Mesodermal cell (in vitro differentiated cells): ENCODE measurements at regions not wholly inside any gene's neighbourhood (a gene's known extent, or its start where the extent isn't known, plus 50 kb on each side); places are given as distances from the start of the nearest gene placed in this dataset.

Experiments used
- H3K27ac ChIP-seq: 2 replicates; pipeline ENCODE4 v1.7.0; 2013; ENCODE audit warnings: mild to moderate bottlenecking, low read depth, low read length, moderate library complexity; ENCODE audit not compliant: severe bottlenecking
- H3K36me3 ChIP-seq: 2 replicates; pipeline ENCODE4 v1.7.1; 2013; ENCODE audit warnings: mild to moderate bottlenecking, low read length, moderate library complexity; ENCODE audit not compliant: control insufficient read depth, insufficient read depth
- H3K4me1 ChIP-seq: one replicate; pipeline ENCODE4 v1.7.1; 2013; ENCODE audit warnings: mild to moderate bottlenecking, low read length; ENCODE audit not compliant: insufficient read depth, control insufficient read depth, poor library complexity, severe bottlenecking
- H3K4me3 ChIP-seq: 2 replicates; pipeline ENCODE4 v1.7.0; 2013; ENCODE audit warnings: low read length, control low read depth, mild to moderate bottlenecking; ENCODE audit not compliant: insufficient read depth, poor library complexity, severe bottlenecking; ENCODE audit errors: extremely low read depth
- H3K9me3 ChIP-seq: 2 replicates; pipeline ENCODE4 v1.7.1; 2013; ENCODE audit warnings: mild to moderate bottlenecking, low read length, moderate library complexity; ENCODE audit not compliant: control insufficient read depth
- WGBS, 2 experiments: methylation state at CpG; one replicate each; pipeline ENCODE4 v1.1.5; 2013; ENCODE audit warnings: missing lambda C conversion rate in 2 of 2; ENCODE audit not compliant: insufficient coverage in 2 of 2; 5-methylcytosine and 5-hydroxymethylcytosine counted together

GRCh38 chr2:196551014-196551413, 88.5 kb upstream of the CCDC150 start:
- H3K4me1 ChIP-seq: no peaks in the 10 kb centered on the region
- H3K4me3 ChIP-seq: no peak overlapping the region
- no peak overlapping the region for H3K27ac ChIP-seq
- no peaks in the 10 kb centered on the region for H3K9me3 ChIP-seq
- no peaks in the 10 kb centered on the region for H3K36me3 ChIP-seq

GRCh38 chr2:196555161-196555560, 84.4 kb upstream of the CCDC150 start:
- WGBS, 2 experiments: 100% methylated on average over 1 of the region's 3 CpGs; no CpG with 5 or more reads in 1 of the 2 experiments
- Histone ChIP-seq H3K27ac (no peak overlapping the region), H3K36me3 (no peaks in the 10 kb centered on the region), H3K4me3 (no peak overlapping the region), H3K4me1 (no peaks in the 10 kb centered on the region), H3K9me3 (no peaks in the 10 kb centered on the region)

- Histone ChIP-seq H3K4me1 (no peaks in the 10 kb centered on the region), H3K9me3 (no peaks in the 10 kb centered on the region), H3K36me3 (no peaks in the 10 kb centered on the region), H3K27ac (no peak overlapping the region), H3K4me3 (no peak overlapping the region)
- 93% methylated on average over 1 of the region's 1 CpG; no CpG with 5 or more reads in 1 of the 2 experiments for WGBS, 2 experiments
Observed at GRCh38 chr2:196555726-196556125, 83.8 kb upstream of the CCDC150 start.

GRCh38 chr2:196558497-196558896, 81.0 kb upstream of the CCDC150 start:
- 97 to 100% methylated on average over 3 of the region's 3 CpGs for WGBS, 2 experiments
- Histone ChIP-seq H3K4me3 (no peak overlapping the region), H3K4me1 (no peaks in the 10 kb centered on the region), H3K9me3 (peaks cover 13% of the 10 kb centered on the region), H3K27ac (no peak overlapping the region), H3K36me3 (peaks cover 4% of the 10 kb centered on the region)

GRCh38 chr2:196563876-196564275, 75.6 kb upstream of the CCDC150 start:
- Histone ChIP-seq H3K36me3 (peaks cover 4% of the 10 kb centered on the region), H3K4me3 (no peak overlapping the region), H3K4me1 (no peaks in the 10 kb centered on the region), H3K9me3 (peaks cover 13% of the 10 kb centered on the region), H3K27ac (no peak overlapping the region)

GRCh38 chr2:196565106-196565765, 74.3 kb upstream of the CCDC150 start:
- WGBS, 2 experiments: no CpG with 5 or more reads among the region's 1 CpG
- Histone ChIP-seq H3K4me1 (no peaks in the 10 kb centered on the region), H3K36me3 (peaks cover 4% of the 10 kb centered on the region), H3K4me3 (no peak overlapping the region), H3K9me3 (peaks cover 13% of the 10 kb centered on the region), H3K27ac (no peak overlapping the region)

- WGBS, 2 experiments: no CpG with 5 or more reads among the region's 6 CpGs
- H3K9me3 ChIP-seq: peaks cover 13% of the 10 kb centered on the region
- no peak overlapping the region for H3K4me3 ChIP-seq
- peaks cover 4% of the 10 kb centered on the region for H3K36me3 ChIP-seq
- H3K4me1 ChIP-seq: no peaks in the 10 kb centered on the region
- no peak overlapping the region for H3K27ac ChIP-seq
Observed at GRCh38 chr2:196565982-196566381, 73.5 kb upstream of the CCDC150 start.

GRCh38 chr2:196566961-196567666, 72.4 kb upstream of the CCDC150 start:
- Histone ChIP-seq H3K4me3 (no peak overlapping the region), H3K9me3 (peaks cover 6% of the 10 kb centered on the region), H3K4me1 (no peaks in the 10 kb centered on the region), H3K27ac (no peak overlapping the region), H3K36me3 (peaks cover 4% of the 10 kb centered on the region)
- 100% methylated on average over 2 of the region's 4 CpGs; no CpG with 5 or more reads in 1 of the 2 experiments for WGBS, 2 experiments

- H3K9me3 ChIP-seq: no peaks in the 10 kb centered on the region
- no peak overlapping the region for H3K4me3 ChIP-seq
- H3K27ac ChIP-seq: no peak overlapping the region
- WGBS, 2 experiments: 91 to 98% methylated on average over 4 to 5 of the region's 6 CpGs
- no peaks in the 10 kb centered on the region for H3K36me3 ChIP-seq
- no peaks in the 10 kb centered on the region for H3K4me1 ChIP-seq
Observed at GRCh38 chr2:196568506-196568905, 71.0 kb upstream of the CCDC150 start.

GRCh38 chr2:196584903-196585302, 54.6 kb upstream of the CCDC150 start:
- Histone ChIP-seq H3K9me3 (no peaks in the 10 kb centered on the region), H3K27ac (no peak overlapping the region), H3K4me3 (no peak overlapping the region), H3K4me1 (no peaks in the 10 kb centered on the region), H3K36me3 (no peaks in the 10 kb centered on the region)
- WGBS, 2 experiments: no CpG with 5 or more reads among the region's 1 CpG

- Histone ChIP-seq H3K9me3 (no peaks in the 10 kb centered on the region), H3K27ac (no peak overlapping the region), H3K36me3 (no peaks in the 10 kb centered on the region), H3K4me3 (no peak overlapping the region), H3K4me1 (peaks cover 16% of the 10 kb centered on the region)
- WGBS, 2 experiments: 60 to 64% methylated on average over 3 of the region's 6 CpGs
Observed at GRCh38 chr2:196586511-196586991, 53.0 kb upstream of the CCDC150 start.
